ENCODE measurements at regions not wholly inside any gene's neighbourhood (a gene's known extent, or its start where the extent isn't known, plus 50 kb on each side); places are given as distances from the start of the nearest gene placed in this dataset.

DNA sequence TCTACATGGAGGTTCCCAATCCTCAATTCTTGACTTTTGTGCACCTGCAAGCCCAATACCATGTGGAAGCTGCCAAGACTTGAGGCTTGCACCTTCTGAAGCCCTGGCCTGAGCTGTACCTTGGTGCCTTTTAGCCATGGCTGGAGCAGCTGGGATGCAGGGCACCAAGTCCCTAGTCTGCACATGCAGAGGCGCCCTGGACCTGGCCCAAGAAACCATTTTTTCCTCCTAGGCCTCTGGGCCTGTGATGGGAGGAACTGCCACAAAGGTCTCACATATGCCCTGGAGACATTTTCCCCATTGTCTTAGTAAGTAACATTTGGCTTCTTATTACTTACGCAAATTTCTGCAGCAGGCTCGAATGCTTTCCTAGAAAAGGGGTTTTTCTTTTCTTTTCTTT is 431.9 kb upstream of the ANO5 start:
- Histone ChIP-seq H3K79me2 (ENCODE audit: insufficient read depth, low read depth, low read length) (no peaks in the 10 kb centered on the region), H4K20me1 (ENCODE audit: insufficient read depth, low read length) (no peaks in the 10 kb centered on the region), H3K4me2 (ENCODE audit: low read length) (no peak overlapping the region), H3K27ac (ENCODE audit: low read depth, low read length, poor library complexity, severe bottlenecking) (no peak overlapping the region), H2AFZ (ENCODE audit: low read length) (no peak overlapping the region), H3K4me1 (ENCODE audit: insufficient read depth, low read length, poor library complexity, severe bottlenecking) (no peaks in the 10 kb centered on the region), H3K36me3 (ENCODE audit: insufficient read depth, low read length) (no peaks in the 10 kb centered on the region), H3K4me3 (ENCODE audit: low read depth, low read length, poor library complexity, severe bottlenecking) (no peak overlapping the region), H3K9me3 (ENCODE audit: low read length) (no peaks in the 10 kb centered on the region), H3K9me2 (ENCODE audit: insufficient read depth, low read length) (no peaks in the 10 kb centered on the region)
- intact Hi-C loops (cut with micrococcal nuclease; ENCODE audit: unreplicated experiment) = no loop called here
- no peak for DNase-seq (ENCODE audit: low spot score)
- TF ChIP-seq CTCF (conservative IDR thresholded peaks at IDR 0.05; ENCODE audit: low read length) (no peak), EZH2phosphoT487 (IDR thresholded peaks at IDR 0.05; ENCODE audit: borderline replicate concordance, low read depth, low read length) (no peak)
- CTCF ChIA-PET (ENCODE audit: unreplicated experiment) = no interaction called here
- no TSS peak for BruUV-seq (replicated peaks)
- POLR2A ChIA-PET = interaction anchor here (0.6 kb wide), 1 partner anchor 219 kb away, joined by 3 read pairs; no protein-coding TSS in a partner anchor

DNA sequence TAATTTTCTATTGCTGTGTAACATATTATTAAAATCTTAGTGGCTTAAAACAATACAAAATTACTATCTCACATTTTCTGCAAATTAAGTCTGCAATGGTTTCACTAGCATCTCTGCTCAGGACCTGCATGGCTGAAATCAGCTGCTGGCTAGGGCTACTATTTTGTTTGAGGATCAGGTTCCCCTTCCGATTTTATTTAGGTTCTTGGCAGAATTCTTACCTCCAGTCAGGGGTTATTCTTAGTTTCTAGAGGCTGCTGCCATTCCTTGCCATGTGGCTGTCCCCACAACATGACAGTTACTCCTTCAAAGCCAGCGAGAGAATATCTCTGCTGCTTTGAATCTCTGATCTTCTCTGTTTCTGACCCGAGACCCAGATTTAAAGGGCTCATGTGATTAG is 424.5 kb upstream of the ANO5 start:
- no peak for DNase-seq (ENCODE audit: low spot score)
- Histone ChIP-seq H3K4me1 (ENCODE audit: insufficient read depth, low read length, poor library complexity, severe bottlenecking) (no peaks in the 10 kb centered on the region), H3K79me2 (ENCODE audit: insufficient read depth, low read depth, low read length) (no peaks in the 10 kb centered on the region), H3K4me3 (ENCODE audit: low read depth, low read length, poor library complexity, severe bottlenecking) (no peak overlapping the region), H3K9me2 (ENCODE audit: insufficient read depth, low read length) (no peaks in the 10 kb centered on the region), H2AFZ (ENCODE audit: low read length) (no peak overlapping the region), H4K20me1 (ENCODE audit: insufficient read depth, low read length) (no peaks in the 10 kb centered on the region), H3K4me2 (ENCODE audit: low read length) (no peak overlapping the region), H3K9me3 (ENCODE audit: low read length) (0 out of 2 replicates have a peak, but pooled peaks cover 1% of the 10 kb centered on the region), H3K27ac (ENCODE audit: low read depth, low read length, poor library complexity, severe bottlenecking) (no peak overlapping the region), H3K36me3 (ENCODE audit: insufficient read depth, low read length) (no peaks in the 10 kb centered on the region)
- TF ChIP-seq EZH2phosphoT487 (IDR thresholded peaks at IDR 0.05; ENCODE audit: borderline replicate concordance, low read depth, low read length) = no peak
- intact Hi-C loops (cut with micrococcal nuclease; ENCODE audit: unreplicated experiment) = no loop called here
- CTCF ChIA-PET (ENCODE audit: unreplicated experiment) = no interaction called here
- no TSS peak for BruUV-seq (replicated peaks)
- POLR2A ChIA-PET = no interaction called here

- Histone ChIP-seq H3K4me1 (ENCODE audit: insufficient read depth, low read length, poor library complexity, severe bottlenecking) (no peaks in the 10 kb centered on the region), H3K79me2 (ENCODE audit: insufficient read depth, low read depth, low read length) (no peaks in the 10 kb centered on the region), H4K20me1 (ENCODE audit: insufficient read depth, low read length) (no peaks in the 10 kb centered on the region), H2AFZ (ENCODE audit: low read length) (no peak overlapping the region), H3K27ac (ENCODE audit: low read depth, low read length, poor library complexity, severe bottlenecking) (no peak overlapping the region), H3K4me3 (ENCODE audit: low read depth, low read length, poor library complexity, severe bottlenecking) (no peak overlapping the region), H3K9me2 (ENCODE audit: insufficient read depth, low read length) (no peaks in the 10 kb centered on the region), H3K36me3 (ENCODE audit: insufficient read depth, low read length) (no peaks in the 10 kb centered on the region), H3K9me3 (ENCODE audit: low read length) (0 out of 2 replicates have a peak, but pooled peaks cover 4% of the 10 kb centered on the region), H3K4me2 (ENCODE audit: low read length) (no peak overlapping the region)
- ChIA-PET POLR2A (no interaction called here), CTCF (ENCODE audit: unreplicated experiment) (no interaction called here)
- intact Hi-C loops (cut with micrococcal nuclease; ENCODE audit: unreplicated experiment) = no loop called here
- no peak for DNase-seq (ENCODE audit: low spot score)
- BruUV-seq (replicated peaks) = no TSS peak
- TF ChIP-seq CTCF (conservative IDR thresholded peaks at IDR 0.05; ENCODE audit: low read length) = no peak
- TF ChIP-seq EZH2phosphoT487 (IDR thresholded peaks at IDR 0.05; ENCODE audit: borderline replicate concordance, low read depth, low read length) = no peak
These were observed 423.7 kb upstream of the ANO5 start for GRCh38 chr11:21769188-21769587.
